Right lobe of liver (tissue), 6 donors: ENCODE measurements at regions not wholly inside any gene's neighbourhood (a gene's known extent, or its start where the extent isn't known, plus 50 kb on each side); places are given as distances from the start of the nearest gene placed in this dataset.

Experiments
- ATAC-seq, 4 donors: fragments of 200-7000 bp; cut with Tn5 transposase; one replicate each; pipeline ENCODE4 v1.9.1; 2020; ENCODE audit warnings: mild to moderate bottlenecking in 4 of 4, moderate library complexity in 4 of 4
- DNase-seq, 3 donors: peaks; one replicate each; pipeline ENCODE4 v3.0.0-alpha.2; 2020
- H3K27ac ChIP-seq, 3 donors: fragments of 200-600 bp; one replicate each; pipeline ENCODE4 v1.8.0; 2022
- H3K27me3 ChIP-seq, 2 donors: fragments of 200-600 bp; one replicate each; pipeline ENCODE4 v1.8.0; 2022
- H3K36me3 ChIP-seq, 4 donors: fragments of 200-600 bp; sonication (generic) in 1 of 4; one replicate each; pipeline versions ENCODE4 v1.5.1 to v1.8.0; 2017 to 2022; ENCODE audit warnings: control low read depth in 1 of 4
- H3K4me1 ChIP-seq, 4 donors: fragments of 200-600 bp; sonication (generic) in 1 of 4; one replicate each; pipeline versions ENCODE4 v1.5.1 to v1.8.0; 2017 to 2022; ENCODE audit warnings: control low read depth in 1 of 4
- H3K4me3 ChIP-seq, 3 donors: fragments of 200-600 bp; one replicate each; pipeline ENCODE4 v1.8.0; 2022
- H3K9me3 ChIP-seq, 4 donors: fragments of 200-600 bp; sonication (generic) in 1 of 4; one replicate each; pipeline versions ENCODE4 v1.5.1 to v1.8.0; 2017 to 2022; ENCODE audit warnings: control low read depth in 1 of 4
- CTCF ChIP-seq, 4 donors: fragments of 200-600 bp in 3 of 4; fragments of 450-650 bp in 1 of 4; IDR thresholded peaks; one replicate each; pipeline versions ENCODE4 v1.5.1 to v1.8.0; 2016 to 2022; ENCODE audit warnings: antibody characterized with exemption in 4 of 4, mild to moderate bottlenecking in 2 of 4
- POLR2A ChIP-seq: fragments of 450-650 bp; IDR thresholded peaks from one replicate; pipeline ENCODE4 v1.6.1; 2017; ENCODE audit warnings: antibody characterized with exemption, mild to moderate bottlenecking
- WGBS: methylation state at CpG from one replicate; pipeline ENCODE4 v1.1.6; 2018; ENCODE audit warnings: low coverage, low lambda C conversion rate; ENCODE audit not compliant: insufficient coverage; ENCODE audit errors: missing lambda C conversion rate; 5-methylcytosine and 5-hydroxymethylcytosine counted together
- intact Hi-C, 2 donors: fragments of 100-400 bp; cut with DNase I; formaldehyde crosslinking; loops; one replicate each; pipeline versions ENCODE4 v1.11.2 to v1.14.1; 2022
- donor health status: DM: no; HTN: yes; CAD: no.
- donor health status: DM: no; HTN: no; CAD: no.
- donor health status: DM: no; HTN: no; CAD: no.
- donor health status: DM: no; HTN: yes; CAD: no.
- donor health status: DM: no; HTN: yes; CAD: no.

- Histone ChIP-seq H3K4me1 (no peaks in the 10 kb centered on the region), H3K4me3 (no peak overlapping the region), H3K36me3 (no peaks in the 10 kb centered on the region), H3K27ac (no peak overlapping the region), H3K9me3 (no peaks in the 10 kb centered on the region), H3K27me3 (no peaks in the 10 kb centered on the region)
- no peak for TF ChIP-seq CTCF (IDR thresholded peaks at IDR 0.05)
- TF ChIP-seq POLR2A, result no peak
- WGBS, result 57% methylated on average over 2 of the region's 2 CpGs
- intact Hi-C loops, result no loop called here
- DNase-seq (no peak), ATAC-seq (no peak)
Measured at GRCh38 chr3:99504258-99504657, 134.1 kb upstream of the COL8A1 start.

- 62% methylated on average over 3 of the region's 3 CpGs for WGBS
- DNase-seq (no peak), ATAC-seq (no peak)
- intact Hi-C loops, result no loop called here
- H3K4me1 ChIP-seq, result no peaks in the 10 kb centered on the region
- H3K36me3 ChIP-seq, result no peaks in the 10 kb centered on the region
- H3K4me3 ChIP-seq, result no peak overlapping the region
- H3K27ac ChIP-seq, result no peak overlapping the region
- no peaks in the 10 kb centered on the region for H3K9me3 ChIP-seq
- TF ChIP-seq POLR2A, result no peak
- TF ChIP-seq CTCF (IDR thresholded peaks at IDR 0.05), result no peak
- H3K27me3 ChIP-seq, result no peaks in the 10 kb centered on the region
Measured at GRCh38 chr3:99503350-99503749, 135.0 kb upstream of the COL8A1 start.

GRCh38 chr3:99502871-99503270 lies 135.5 kb upstream of the COL8A1 start:
- peak in 2 of 4 donors; percentile 30 to 48 for ATAC-seq
- intact Hi-C loops, result no loop called here

GRCh38 chr3:99500485-99500884 lies 137.9 kb upstream of the COL8A1 start:
- H3K27ac ChIP-seq, result no peak overlapping the region
- peak in 2 of 4 donors; percentile 28 to 63 for ATAC-seq
- intact Hi-C loops, result no loop called here

More at GRCh38 chr3:99502871-99503270, 135.5 kb upstream of the COL8A1 start:
- no peak for TF ChIP-seq CTCF (IDR thresholded peaks at IDR 0.05)
- no peak for TF ChIP-seq POLR2A
- no peaks in the 10 kb centered on the region for H3K4me1 ChIP-seq
- 50% methylated on average over 1 of the region's 1 CpG for WGBS
- H3K9me3 ChIP-seq, result no peaks in the 10 kb centered on the region
- no peak overlapping the region for H3K4me3 ChIP-seq
- H3K27me3 ChIP-seq, result no peaks in the 10 kb centered on the region
- DNase-seq, result no peak
- H3K36me3 ChIP-seq, result no peaks in the 10 kb centered on the region
- no peak overlapping the region for H3K27ac ChIP-seq

More at GRCh38 chr3:99500485-99500884, 137.9 kb upstream of the COL8A1 start:
- Histone ChIP-seq H3K9me3 (no peaks in the 10 kb centered on the region), H3K4me3 (no peak overlapping the region), H3K36me3 (no peaks in the 10 kb centered on the region), H3K27me3 (no peaks in the 10 kb centered on the region), H3K4me1 (no peaks in the 10 kb centered on the region)
- 31% methylated on average over 5 of the region's 5 CpGs for WGBS
- TF ChIP-seq POLR2A (no peak), CTCF (IDR thresholded peaks at IDR 0.05) (no peak)
- no peak for DNase-seq
